ENCODE measurements at regions not wholly inside any gene's neighbourhood (a gene's known extent, or its start where the extent isn't known, plus 50 kb on each side); places are given as distances from the start of the nearest gene placed in this dataset.
"Not testable (repeated sequence)": the region's sequence is repeated elsewhere in the genome, so short reads cannot be mapped to it uniquely, and the experiment has no call there.

DNA sequence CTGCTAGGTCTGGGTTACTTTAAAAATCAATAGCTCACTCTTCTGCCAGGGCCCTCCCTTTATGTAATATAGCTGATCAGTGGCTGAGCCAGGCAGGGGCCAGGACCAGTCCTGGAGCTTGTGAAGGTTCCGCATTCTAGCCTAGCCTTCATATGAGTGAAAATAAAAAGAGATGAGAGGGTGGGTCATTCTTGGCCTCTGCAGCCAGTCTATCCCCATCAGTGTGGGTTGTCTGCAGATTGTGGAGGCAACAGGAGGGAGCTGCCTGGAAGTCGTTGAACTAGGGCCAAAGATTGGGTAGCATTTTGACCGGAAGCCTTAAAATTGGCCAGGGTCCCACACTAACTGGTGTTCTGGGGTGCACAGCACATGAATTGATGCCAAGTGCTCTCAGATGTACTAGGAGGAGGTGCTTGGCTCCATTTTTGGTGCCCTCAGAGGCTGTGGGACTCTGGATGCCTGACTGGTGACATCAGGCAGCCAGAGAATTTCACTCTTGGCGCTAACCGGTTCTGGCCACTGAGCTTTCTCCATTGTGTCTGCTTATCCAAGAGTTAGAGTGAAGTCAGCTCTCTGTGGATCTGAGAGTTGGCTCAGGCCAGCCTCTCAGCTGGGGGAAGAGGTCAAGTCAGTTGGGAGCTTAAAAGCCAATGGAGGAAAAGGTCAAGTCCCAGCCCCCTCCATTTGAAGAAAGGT, 66.5 kb upstream of the IKBKE start:
- H3K36me3 ChIP-seq (replicated peaks in 1 of 2; ENCODE audit: control extremely low read depth in 1 of 2, control insufficient read depth in 1 of 2, extremely low read depth in 1 of 2, insufficient read depth in 2 of 2, low read length in 1 of 2); H4K20me1 ChIP-seq (ENCODE audit: control insufficient read depth, insufficient read depth, low read length, poor library complexity, severe bottlenecking); H3K27me3 Mint-ChIP-seq; POLR2A ChIA-PET; CTCF ChIA-PET; ATAC-seq (ENCODE audit: low read depth); H3K4me3 Mint-ChIP-seq; H3K27me3 ChIP-seq (replicated peaks in 1 of 4; ENCODE audit: control extremely low read depth in 1 of 4, control insufficient read depth in 3 of 4, insufficient read depth in 4 of 4, low read length in 3 of 4); H3K9ac ChIP-seq (ENCODE audit: low read length); H3K4me2 ChIP-seq (replicated peaks; ENCODE audit: low read depth, low read length, poor library complexity, severe bottlenecking); H3K9me3 ChIP-seq (ENCODE audit: control extremely low read depth in 1 of 3, control insufficient read depth in 2 of 3, insufficient read depth in 1 of 3, low read length in 2 of 3); H3K27ac ChIP-seq (ENCODE audit: low read length in 2 of 2); H3K9me3 Mint-ChIP-seq (ENCODE audit: insufficient read depth); H2AFZ ChIP-seq (ENCODE audit: insufficient read depth, low read depth, low read length, poor library complexity, severe bottlenecking); H3K4me3 ChIP-seq (ENCODE audit: control extremely low read depth in 1 of 5, extremely low read depth in 1 of 5, insufficient read depth in 1 of 5, low read depth in 2 of 5, low read length in 4 of 5); H3K4me1 ChIP-seq (ENCODE audit: control insufficient read depth in 2 of 2, insufficient read depth in 2 of 2, low read length in 2 of 2); H3K27ac Mint-ChIP-seq; intact Hi-C loops (cut with micrococcal nuclease); H3K79me2 ChIP-seq (ENCODE audit: control insufficient read depth, insufficient read depth, low read length); H3K4me1 Mint-ChIP-seq; DNase-seq: not testable (repeated sequence)
- no CpG with 5 or more reads among the region's 5 CpGs for WGBS (ENCODE audit: insufficient coverage)

DNA sequence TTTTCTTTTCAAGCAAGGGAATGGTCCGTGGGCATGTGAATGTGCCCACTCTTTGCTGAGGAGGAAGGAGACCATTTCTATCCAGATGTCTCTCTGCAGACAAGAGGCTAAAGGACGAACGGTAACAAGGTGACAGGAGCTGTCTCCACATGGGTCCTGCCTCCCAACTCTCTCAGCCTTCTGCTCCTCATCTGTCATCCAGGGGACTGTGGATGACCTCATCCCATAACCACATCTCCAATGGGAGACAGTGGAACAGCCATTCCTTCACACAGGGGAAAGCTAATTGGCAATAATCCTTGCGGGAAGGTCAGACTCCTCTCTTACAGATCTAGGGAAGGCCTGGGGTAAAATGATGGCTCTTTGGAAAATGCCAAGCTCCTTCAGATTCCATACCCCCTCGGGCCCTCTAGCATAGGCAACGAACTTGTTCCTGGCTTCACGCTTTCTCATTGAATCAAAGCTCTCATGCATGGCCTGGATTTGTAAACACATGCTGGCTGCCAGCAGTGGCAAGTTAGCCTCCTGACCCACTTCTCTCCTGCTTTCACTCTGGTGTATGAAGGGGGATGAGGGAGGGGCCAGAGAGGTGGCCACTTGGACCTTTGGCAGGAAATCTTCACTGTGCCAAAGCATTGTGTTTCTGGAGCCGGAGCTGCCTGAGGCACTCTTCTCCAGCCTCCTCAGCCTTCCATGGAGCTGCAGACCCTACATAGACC, 65.8 kb upstream of the IKBKE start:
- H3K9me3 Mint-ChIP-seq (ENCODE audit: insufficient read depth); H3K79me2 ChIP-seq (ENCODE audit: control insufficient read depth, insufficient read depth, low read length); POLR2A ChIA-PET; H3K4me3 ChIP-seq (ENCODE audit: control extremely low read depth in 1 of 5, extremely low read depth in 1 of 5, insufficient read depth in 1 of 5, low read depth in 2 of 5, low read length in 4 of 5); H3K27ac Mint-ChIP-seq; DNase-seq; H3K27ac ChIP-seq (ENCODE audit: low read length in 2 of 2); H3K4me1 ChIP-seq (ENCODE audit: control insufficient read depth in 2 of 2, insufficient read depth in 2 of 2, low read length in 2 of 2); intact Hi-C loops (cut with micrococcal nuclease); CTCF ChIA-PET; H3K4me2 ChIP-seq (replicated peaks; ENCODE audit: low read depth, low read length, poor library complexity, severe bottlenecking); H3K27me3 Mint-ChIP-seq; H3K27me3 ChIP-seq (replicated peaks in 1 of 4; ENCODE audit: control extremely low read depth in 1 of 4, control insufficient read depth in 3 of 4, insufficient read depth in 4 of 4, low read length in 3 of 4); H2AFZ ChIP-seq (ENCODE audit: insufficient read depth, low read depth, low read length, poor library complexity, severe bottlenecking); H3K9me3 ChIP-seq (ENCODE audit: control extremely low read depth in 1 of 3, control insufficient read depth in 2 of 3, insufficient read depth in 1 of 3, low read length in 2 of 3); H4K20me1 ChIP-seq (ENCODE audit: control insufficient read depth, insufficient read depth, low read length, poor library complexity, severe bottlenecking); H3K4me1 Mint-ChIP-seq; H3K4me3 Mint-ChIP-seq; H3K36me3 ChIP-seq (replicated peaks in 1 of 2; ENCODE audit: control extremely low read depth in 1 of 2, control insufficient read depth in 1 of 2, extremely low read depth in 1 of 2, insufficient read depth in 2 of 2, low read length in 1 of 2); ATAC-seq (ENCODE audit: low read depth); H3K9ac ChIP-seq (ENCODE audit: low read length): not testable (repeated sequence)
- WGBS (ENCODE audit: insufficient coverage) = no CpG with 5 or more reads among the region's 8 CpGs

DNA sequence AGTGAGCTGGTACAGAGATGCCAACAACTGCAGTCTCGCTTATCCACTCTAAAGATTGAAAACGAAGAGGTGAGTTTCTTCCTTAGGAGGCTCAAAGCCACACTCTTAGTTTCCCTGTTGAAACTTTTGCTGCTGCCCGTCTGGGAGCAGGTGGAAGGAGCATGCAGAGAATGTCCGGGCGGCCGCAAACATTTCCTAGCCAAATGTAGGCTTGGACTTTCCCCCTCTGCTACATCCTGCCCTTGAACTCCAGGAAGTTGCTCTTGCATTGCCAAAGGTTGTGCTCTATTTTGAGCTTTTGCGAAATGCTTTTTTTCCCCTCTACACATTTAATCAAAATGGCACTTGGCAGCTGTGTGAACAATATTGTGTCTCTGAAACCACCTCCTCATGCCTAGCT, 65.0 kb upstream of the IKBKE start:
- H3K4me1 Mint-ChIP-seq; H3K79me2 ChIP-seq (ENCODE audit: control insufficient read depth, insufficient read depth, low read length); intact Hi-C loops (cut with micrococcal nuclease); H3K27me3 Mint-ChIP-seq; H3K27ac Mint-ChIP-seq; H2AFZ ChIP-seq (ENCODE audit: insufficient read depth, low read depth, low read length, poor library complexity, severe bottlenecking); H3K4me1 ChIP-seq (ENCODE audit: control insufficient read depth in 2 of 2, insufficient read depth in 2 of 2, low read length in 2 of 2); H3K9me3 Mint-ChIP-seq (ENCODE audit: insufficient read depth); H4K20me1 ChIP-seq (ENCODE audit: control insufficient read depth, insufficient read depth, low read length, poor library complexity, severe bottlenecking); H3K27me3 ChIP-seq (replicated peaks in 1 of 4; ENCODE audit: control extremely low read depth in 1 of 4, control insufficient read depth in 3 of 4, insufficient read depth in 4 of 4, low read length in 3 of 4); H3K4me2 ChIP-seq (replicated peaks; ENCODE audit: low read depth, low read length, poor library complexity, severe bottlenecking); H3K9ac ChIP-seq (ENCODE audit: low read length); H3K4me3 Mint-ChIP-seq; CTCF ChIA-PET; H3K27ac ChIP-seq (ENCODE audit: low read length in 2 of 2); POLR2A ChIA-PET; H3K36me3 ChIP-seq (replicated peaks in 1 of 2; ENCODE audit: control extremely low read depth in 1 of 2, control insufficient read depth in 1 of 2, extremely low read depth in 1 of 2, insufficient read depth in 2 of 2, low read length in 1 of 2); H3K9me3 ChIP-seq (ENCODE audit: control extremely low read depth in 1 of 3, control insufficient read depth in 2 of 3, insufficient read depth in 1 of 3, low read length in 2 of 3); ATAC-seq (ENCODE audit: low read depth); DNase-seq; H3K4me3 ChIP-seq (ENCODE audit: control extremely low read depth in 1 of 5, extremely low read depth in 1 of 5, insufficient read depth in 1 of 5, low read depth in 2 of 5, low read length in 4 of 5): not testable (repeated sequence)
- no CpG with 5 or more reads among the region's 7 CpGs for WGBS (ENCODE audit: insufficient coverage)
